D721Med (cell line): ENCODE measurements at regions not wholly inside any gene's neighbourhood (a gene's known extent, or its start where the extent isn't known, plus 50 kb on each side); places are given as distances from the start of the nearest gene placed in this dataset.

Source experiments
- DNase-seq: peaks from one replicate; pipeline ENCODE4 v3.0.0; 2011; ENCODE audit warnings: low spot score; ENCODE audit not compliant: insufficient read length
- FAIRE-seq: peaks from 2 replicates; lab custom pipeline; 2011; peaks lifted over from hg19 to GRCh38; lab: Jason Lieb, UNC
- CTCF ChIP-seq: IDR thresholded peaks from 2 replicates; pipeline ENCODE4 v1.5.1; 2012; ENCODE audit warnings: mild to moderate bottlenecking, control low read depth; ENCODE audit not compliant: insufficient read depth; ENCODE audit errors: missing control alignments

GRCh38 chr2:8578335-8579244 lies 103.3 kb upstream of the ID2 start:
- TF ChIP-seq CTCF: no peak
- no peak for FAIRE-seq
- no peak for DNase-seq

- no peak for TF ChIP-seq CTCF
- DNase-seq (no peak), FAIRE-seq (no peak)
Observed at GRCh38 chr2:8579485-8580085, 102.3 kb upstream of the ID2 start.

GRCh38 chr2:8580316-8581233 lies 101.3 kb upstream of the ID2 start:
- FAIRE-seq: no peak
- no peak for DNase-seq
- no peak for TF ChIP-seq CTCF

GRCh38 chr2:8581234-8581561 lies 100.7 kb upstream of the ID2 start:
- FAIRE-seq: no peak
- no peak for TF ChIP-seq CTCF
- no peak for DNase-seq

GRCh38 chr2:8581601-8582041 lies 100.2 kb upstream of the ID2 start:
- DNase-seq (no peak), FAIRE-seq (no peak)
- TF ChIP-seq CTCF: no peak

GRCh38 chr2:8582191-8582590 lies 99.7 kb upstream of the ID2 start:
- DNase-seq (no peak), FAIRE-seq (no peak)
- TF ChIP-seq CTCF: no peak
